Heart right ventricle (tissue), 16 donors: ENCODE measurements at regions not wholly inside any gene's neighbourhood (a gene's known extent, or its start where the extent isn't known, plus 50 kb on each side); places are given as distances from the start of the nearest gene placed in this dataset.

Experiments used
- ATAC-seq, 8 donors: fragments of 200-7000 bp; cut with Tn5 transposase; one replicate each; pipeline ENCODE4 v1.9.1; 2020; ENCODE audit warnings: mild to moderate bottlenecking in 8 of 8, moderate library complexity in 8 of 8, moderate number of reproducible peaks in 1 of 8
- DNase-seq, 2 donors: peaks; one replicate each; pipeline ENCODE4 v3.0.0-alpha.2; 2020
- H3K27ac ChIP-seq, 10 donors: fragments of 200-600 bp; sonication (generic) in 2 of 10; one replicate each; pipeline versions ENCODE4 v1.5.0 to v1.8.0; 2020 to 2022; ENCODE audit warnings: mild to moderate bottlenecking in 3 of 10
- H3K27me3 ChIP-seq, 7 donors: fragments of 200-600 bp; one replicate each; pipeline ENCODE4 v1.8.0; 2021 to 2022; ENCODE audit warnings: mild to moderate bottlenecking in 2 of 7
- H3K36me3 ChIP-seq, 9 donors: fragments of 200-600 bp; sonication (generic) in 1 of 9; one replicate each; pipeline versions ENCODE4 v1.5.0 to v1.8.0; 2020 to 2022; ENCODE audit warnings: mild to moderate bottlenecking in 2 of 9
- H3K4me1 ChIP-seq, 9 donors: fragments of 200-600 bp; sonication (generic) in 1 of 9; one replicate each; pipeline versions ENCODE4 v1.5.0 to v1.8.0; 2020 to 2022; ENCODE audit warnings: mild to moderate bottlenecking in 4 of 9
- H3K4me3 ChIP-seq, 10 donors: fragments of 200-600 bp; sonication (generic) in 2 of 10; one replicate each; pipeline versions ENCODE4 v1.5.0 to v1.8.0; 2020 to 2022; ENCODE audit warnings: mild to moderate bottlenecking in 7 of 10, moderate library complexity in 2 of 10
- H3K9me3 ChIP-seq, 11 donors: fragments of 200-600 bp in 10 of 11; sonication (generic) in 2 of 11; one replicate each; pipeline versions ENCODE4 v1.5.0 to v1.8.0; 2013 to 2022; ENCODE audit warnings: mild to moderate bottlenecking in 2 of 11, control low read depth in 1 of 11, moderate library complexity in 1 of 11
- WGBS, 2 donors: extraction: QIAGEN DNeasy Blood & Tissue Kit; methylation state at CpG; one replicate each; pipeline ENCODE4 v1.1.7; 2013; ENCODE audit warnings: inconsistent platforms in 1 of 2; 5-methylcytosine and 5-hydroxymethylcytosine counted together
- intact Hi-C, 10 donors: fragments of 100-400 bp; cut with DNase I; formaldehyde crosslinking; loops; one replicate each; pipeline versions ENCODE4 v1.11.1 to v1.14.2; 2022
- TF ChIP-seq, protein P1 (sequence below), 9 donors: fragments of 200-600 bp; sonication (generic) in 2 of 9; IDR thresholded peaks; one replicate each; pipeline versions ENCODE4 v1.5.0 to v1.8.0; 2021 to 2022; ENCODE audit warnings: antibody characterized with exemption in 9 of 9, mild to moderate bottlenecking in 5 of 9, moderate library complexity in 1 of 9
- donor health status: Arrhythmogenic right ventricular cardiomyopathy.
- donor health status: ischemic (EF 13 %, LVEDD 7.1; RV severe dilation, severe dysfunction).
- donor health status: healthy with polysubstance abuse.
- donor health status: DM: no; HTN: yes; CAD: no.
- donor health status: DM: no; HTN: no; CAD: no.
- donor health status: ischemic (EF 25% LVEDD 6.9; RV normal size, moderate dysfunction).
- donor health status: ischemic (EF 25% LVEDD 5.7; RV mildly dilated, moderate dysfunction).
- donor health status: healthy.
- donor health status: DM: yes; HTN: yes; CAD: no.
- donor health status: Ischemic cardiomyopathy.
- donor health status: ischemic (EF 35%, LVEDD 5.7; RV mildly dilated, moderate dysfunction).
- donor health status: nonischemic (EF 11% LVEDD 7.7; RV severe dilation, severe dysfunction).
- donor health status: DM: yes; HTN: yes; CAD: no.
- donor health status: PGD.
- donor health status: ischemic (EF 29% LVEDD 5.4; RV normal size, mild dysfunction).
- donor health status: nonischemic (EF 23%, LVEDD 6.1; RV moderate dilation, normal function).

DNA sequence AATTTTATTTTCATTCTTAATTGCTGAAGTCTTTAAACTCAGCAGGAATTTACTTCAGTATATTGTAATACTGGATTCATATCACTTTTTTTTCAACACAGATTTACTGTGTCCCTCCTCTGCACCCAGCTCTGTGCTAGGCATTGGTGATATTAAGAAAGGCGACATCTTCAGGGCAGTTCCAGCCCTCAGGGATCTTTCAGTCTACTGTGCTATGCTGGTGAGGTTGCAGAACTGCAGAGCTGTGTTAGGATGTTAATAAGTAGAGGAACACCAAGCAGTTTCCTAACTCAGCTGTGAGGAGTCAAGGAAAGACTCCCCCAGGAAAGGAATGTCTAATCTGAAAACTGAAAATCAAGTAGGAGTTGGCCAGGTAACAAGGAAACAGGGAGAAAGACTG is 158.2 kb upstream of the NPY start:
- intact Hi-C loops: no loop called here
- Histone ChIP-seq H3K4me1 (no peaks in the 10 kb centered on the region), H3K36me3 (no peaks in the 10 kb centered on the region), H3K4me3 (no peak overlapping the region), H3K9me3 (no peaks in the 10 kb centered on the region), H3K27ac (no peak overlapping the region), H3K27me3 (peaks cover 0 to 3% (median 0%) of the 10 kb centered on the region in 7 donors)
- TF ChIP-seq, protein P1, sequence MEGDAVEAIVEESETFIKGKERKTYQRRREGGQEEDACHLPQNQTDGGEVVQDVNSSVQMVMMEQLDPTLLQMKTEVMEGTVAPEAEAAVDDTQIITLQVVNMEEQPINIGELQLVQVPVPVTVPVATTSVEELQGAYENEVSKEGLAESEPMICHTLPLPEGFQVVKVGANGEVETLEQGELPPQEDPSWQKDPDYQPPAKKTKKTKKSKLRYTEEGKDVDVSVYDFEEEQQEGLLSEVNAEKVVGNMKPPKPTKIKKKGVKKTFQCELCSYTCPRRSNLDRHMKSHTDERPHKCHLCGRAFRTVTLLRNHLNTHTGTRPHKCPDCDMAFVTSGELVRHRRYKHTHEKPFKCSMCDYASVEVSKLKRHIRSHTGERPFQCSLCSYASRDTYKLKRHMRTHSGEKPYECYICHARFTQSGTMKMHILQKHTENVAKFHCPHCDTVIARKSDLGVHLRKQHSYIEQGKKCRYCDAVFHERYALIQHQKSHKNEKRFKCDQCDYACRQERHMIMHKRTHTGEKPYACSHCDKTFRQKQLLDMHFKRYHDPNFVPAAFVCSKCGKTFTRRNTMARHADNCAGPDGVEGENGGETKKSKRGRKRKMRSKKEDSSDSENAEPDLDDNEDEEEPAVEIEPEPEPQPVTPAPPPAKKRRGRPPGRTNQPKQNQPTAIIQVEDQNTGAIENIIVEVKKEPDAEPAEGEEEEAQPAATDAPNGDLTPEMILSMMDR (IDR thresholded peaks at IDR 0.05): no peak
- ATAC-seq: no peak
- DNase-seq: no peak
- 69 to 75% methylated on average over 1 of the region's 1 CpG for WGBS, 2 donors

DNA sequence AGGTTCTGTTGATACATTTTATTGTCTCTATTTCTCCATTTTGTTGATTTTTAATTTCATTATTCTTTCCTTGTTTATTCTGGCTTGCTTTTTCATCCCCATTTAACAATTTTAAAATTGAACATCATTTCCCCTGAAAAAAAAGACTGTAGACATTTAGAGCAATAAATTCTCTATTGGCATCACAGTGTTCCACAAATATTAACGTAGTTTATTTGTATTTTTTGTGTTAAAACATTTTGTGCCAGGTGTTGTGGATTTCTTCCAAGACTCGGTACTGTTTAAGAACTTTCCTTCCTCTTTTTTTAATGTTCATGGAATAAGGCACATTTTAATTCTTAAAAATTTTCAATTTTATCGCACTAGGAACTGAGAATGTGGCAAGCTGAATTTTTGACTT is 156.1 kb upstream of the NPY start:
- DNase-seq (no peak), ATAC-seq (no peak)
- TF ChIP-seq, protein P1 (IDR thresholded peaks at IDR 0.05): no peak
- Histone ChIP-seq H3K9me3 (no peaks in the 10 kb centered on the region), H3K27me3 (peaks cover 0 to 3% (median 0%) of the 10 kb centered on the region in 7 donors), H3K27ac (no peak overlapping the region), H3K4me1 (no peaks in the 10 kb centered on the region), H3K4me3 (no peak overlapping the region), H3K36me3 (no peaks in the 10 kb centered on the region)
- WGBS, 2 donors: 66 to 76% methylated on average over 3 of the region's 3 CpGs
- intact Hi-C loops: no loop called here

DNA sequence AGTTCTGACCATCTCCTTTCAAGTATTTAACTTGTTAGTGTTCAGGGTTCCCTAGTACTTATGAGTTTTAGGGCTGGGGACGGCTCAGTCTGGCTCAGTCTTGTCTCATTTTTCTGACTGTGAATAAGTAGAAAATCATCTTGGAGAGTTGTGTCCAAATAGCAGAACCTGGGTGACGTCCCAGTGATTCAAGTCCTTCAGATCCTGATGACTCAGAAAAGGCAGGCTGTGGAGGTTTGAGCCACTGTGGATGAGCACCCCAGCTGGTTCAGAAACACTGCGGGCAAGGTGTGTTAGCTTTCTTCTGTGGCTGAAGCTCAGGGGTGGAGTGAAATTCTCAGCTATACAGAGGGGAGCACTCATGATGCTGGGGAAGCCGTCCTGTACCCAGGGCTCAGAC is 154.4 kb upstream of the NPY start:
- intact Hi-C loops: no loop called here
- TF ChIP-seq, protein P1 (IDR thresholded peaks at IDR 0.05): no peak
- Histone ChIP-seq H3K36me3 (no peaks in the 10 kb centered on the region), H3K27ac (no peak overlapping the region), H3K9me3 (no peaks in the 10 kb centered on the region), H3K27me3 (peaks cover 0 to 3% (median 0%) of the 10 kb centered on the region in 7 donors), H3K4me1 (no peaks in the 10 kb centered on the region), H3K4me3 (no peak overlapping the region)
- DNase-seq (no peak), ATAC-seq (no peak)
- 72 to 83% methylated on average over 4 of the region's 4 CpGs for WGBS, 2 donors

DNA sequence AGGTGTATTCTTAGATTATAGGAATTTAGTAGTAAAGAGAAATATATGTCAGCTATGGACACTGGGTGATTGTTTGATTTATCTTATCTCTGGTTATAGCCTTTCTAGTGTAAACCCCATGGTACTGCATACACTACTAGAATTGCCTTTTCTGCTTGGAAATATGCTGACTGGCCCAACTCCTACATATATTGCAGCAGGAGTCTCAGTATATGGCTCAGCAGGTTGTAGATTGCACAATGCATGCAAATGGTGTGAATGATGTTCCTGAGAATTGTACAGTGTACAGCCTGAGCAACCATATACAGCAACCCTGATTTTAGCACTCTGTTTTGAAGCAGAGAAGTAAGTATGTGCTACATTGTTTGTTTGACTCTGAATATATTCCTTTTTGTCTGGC is 153.4 kb upstream of the NPY start:
- Histone ChIP-seq H3K27ac (no peak overlapping the region), H3K27me3 (peaks cover 0 to 3% (median 0%) of the 10 kb centered on the region in 7 donors), H3K4me1 (no peaks in the 10 kb centered on the region), H3K9me3 (no peaks in the 10 kb centered on the region), H3K36me3 (no peaks in the 10 kb centered on the region), H3K4me3 (no peak overlapping the region)
- ATAC-seq: no peak
- intact Hi-C loops: loop anchor here in 1 of 10 donors (10.0 kb wide), 1 partner anchor 64 kb away; no protein-coding TSS in a partner anchor
- DNase-seq: no peak
- TF ChIP-seq, protein P1 (IDR thresholded peaks at IDR 0.05): no peak
